K562 (cell line): ENCODE measurements at regions not wholly inside any gene's neighbourhood (a gene's known extent, or its start where the extent isn't known, plus 50 kb on each side); places are given as distances from the start of the nearest gene placed in this dataset.

Source experiments
- BCLAF1 ChIP-seq, 2 experiments: fragments of 450-650 bp in 1 of 2; IDR thresholded peaks; 2 replicates each; pipeline ENCODE4 v1.6.1; 2011 to 2017; ENCODE audit warnings: low read depth in 2 of 2, antibody characterized with exemption in 1 of 2, borderline replicate concordance in 1 of 2, low read length in 1 of 2, mild to moderate bottlenecking in 1 of 2, mixed read lengths in 1 of 2; ENCODE audit not compliant: control insufficient read depth in 1 of 2
- C11orf30 ChIP-seq: fragments of 450-650 bp; IDR thresholded peaks from 2 replicates; pipeline ENCODE4 v1.6.1; 2016; ENCODE audit warnings: low read depth, mild to moderate bottlenecking
- DNMT1 ChIP-seq: fragments of 450-650 bp; IDR thresholded peaks from 2 replicates; pipeline ENCODE4 v1.6.1; 2016; ENCODE audit warnings: antibody characterized with exemption, mild to moderate bottlenecking
- GATA2 ChIP-seq: sonication (generic); formaldehyde crosslinking; IDR thresholded peaks from 2 replicates; pipeline ENCODE4 v1.4.0; 2020; ENCODE audit warnings: mild to moderate bottlenecking, missing genetic modification reagents
- HSF4 ChIP-seq: fragments of 250-450 bp; sonication (Bioruptor Pico); IDR thresholded peaks from 2 replicates; pipeline ENCODE4 v2.1.2; 2022; ENCODE audit warnings: mild to moderate bottlenecking, moderate library complexity, borderline replicate concordance
- KLF10 ChIP-seq: fragments of 250-450 bp; sonication (Bioruptor Pico); IDR thresholded peaks from 2 replicates; pipeline ENCODE4 v1.6.1; 2021; ENCODE audit warnings: matching md5 sums
- MAFG ChIP-seq: fragments of 450-650 bp; conservative IDR thresholded peaks from 2 replicates; pipeline ENCODE4 v1.6.1; 2016; ENCODE audit warnings: missing genetic modification characterization, missing compliant biosample characterization
- NCOA1 ChIP-seq: fragments of 450-650 bp; IDR thresholded peaks from 2 replicates; pipeline ENCODE4 v1.6.1; 2016; ENCODE audit warnings: low read depth
- TEAD4 ChIP-seq, 2 experiments: sonication (generic) in 1 of 2; formaldehyde crosslinking in 1 of 2; IDR thresholded peaks; 2 replicates each; pipeline versions ENCODE4 v1.6.1 to v1.8.0; 2012 to 2022; ENCODE audit warnings: borderline replicate concordance in 1 of 2, inconsistent platforms in 1 of 2, low read length in 1 of 2, mild to moderate bottlenecking in 1 of 2, missing genetic modification reagents in 1 of 2
- U2AF1 ChIP-seq: fragments of 200-400 bp; formaldehyde crosslinking; optimal IDR thresholded peaks from 2 replicates; pipeline ENCODE3; 2017; ENCODE audit warnings: mild to moderate bottlenecking, low read depth, low read length, moderate library complexity
- ZNF707 ChIP-seq: fragments of 250-450 bp; sonication (Bioruptor Pico); conservative IDR thresholded peaks from 2 replicates; pipeline ENCODE4 v1.8.0; 2022; ENCODE audit warnings: inconsistent platforms, mild to moderate bottlenecking, moderate library complexity

- TF ChIP-seq TEAD4 (IDR thresholded peaks at IDR 0.05; ENCODE audit: low read length) (no peak), TEAD4 (CRISPR knock-in tag; IDR thresholded peaks at IDR 0.05; ENCODE audit: borderline replicate concordance) (no peak), KLF10 (CRISPR knock-in tag) (no peak), U2AF1 (no peak), NCOA1 (no peak), ZNF707 (CRISPR knock-in tag) (no peak), BCLAF1 (IDR thresholded peaks at IDR 0.05; ENCODE audit: borderline replicate concordance in 1 of 2, control insufficient read depth in 1 of 2, low read depth in 2 of 2, low read length in 1 of 2) (no peak), MAFG (tag) (0 out of 2 replicates have a peak, but pooled peaks have one; percentile 20), GATA2 (CRISPR knock-in tag) (no peak), DNMT1 (no peak), HSF4 (no peak), C11orf30 (0 out of 2 replicates have a peak, but pooled peaks have one; percentile 11)
- TF ChIP-seq, all 486 proteins: peak for 3
Measured at GRCh38 chr2:145939949-145940348, 1420.0 kb upstream of the ZEB2 start (continued).
